ENCODE measurements at regions not wholly inside any gene's neighbourhood (a gene's known extent, or its start where the extent isn't known, plus 50 kb on each side); places are given as distances from the start of the nearest gene placed in this dataset.
"Not testable (repeated sequence)": the region's sequence is repeated elsewhere in the genome, so short reads cannot be mapped to it uniquely, and the experiment has no call there.

DNA sequence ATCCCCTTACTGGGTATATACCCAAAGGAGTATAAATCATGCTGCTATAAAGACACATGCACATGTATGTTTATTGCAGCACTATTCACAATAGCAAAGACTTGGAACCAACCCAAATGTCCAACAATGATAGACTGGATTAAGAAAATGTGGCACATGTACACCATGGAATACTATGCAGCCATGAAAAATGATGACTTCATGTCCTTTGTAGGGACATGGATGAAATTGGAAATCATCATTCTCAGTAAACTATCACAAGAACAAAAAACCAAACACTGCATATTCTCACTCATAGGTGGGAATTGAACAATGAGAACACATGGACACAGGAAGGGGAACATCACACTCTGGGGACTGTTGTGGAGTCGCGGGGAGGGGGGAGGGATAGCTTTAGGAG lies 161.7 kb upstream of the PHACTR1 start:
- not testable (repeated sequence) for DNase-seq

- no peak for DNase-seq
Observed at GRCh38 chr6:12555267-12555666, 161.3 kb upstream of the PHACTR1 start.

DNA sequence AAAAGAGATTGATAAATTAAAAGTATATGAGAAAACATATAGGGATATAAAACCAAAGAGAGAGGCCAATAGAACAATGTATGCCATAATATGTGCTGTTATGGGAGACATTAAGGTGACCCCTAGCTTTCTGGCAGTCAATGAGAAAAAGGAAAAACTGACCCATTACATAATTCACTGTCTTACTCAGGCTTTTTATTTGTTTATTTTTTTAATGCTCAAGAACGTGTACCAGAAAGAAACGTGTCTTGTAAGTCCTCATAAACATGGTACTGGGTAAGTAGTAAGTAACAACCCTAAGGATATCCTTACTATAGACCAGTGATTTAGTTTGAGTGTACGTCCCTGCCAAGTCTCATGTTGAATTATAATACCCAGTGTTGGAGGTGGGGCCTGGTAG lies 160.8 kb upstream of the PHACTR1 start:
- no peak for DNase-seq

DNA sequence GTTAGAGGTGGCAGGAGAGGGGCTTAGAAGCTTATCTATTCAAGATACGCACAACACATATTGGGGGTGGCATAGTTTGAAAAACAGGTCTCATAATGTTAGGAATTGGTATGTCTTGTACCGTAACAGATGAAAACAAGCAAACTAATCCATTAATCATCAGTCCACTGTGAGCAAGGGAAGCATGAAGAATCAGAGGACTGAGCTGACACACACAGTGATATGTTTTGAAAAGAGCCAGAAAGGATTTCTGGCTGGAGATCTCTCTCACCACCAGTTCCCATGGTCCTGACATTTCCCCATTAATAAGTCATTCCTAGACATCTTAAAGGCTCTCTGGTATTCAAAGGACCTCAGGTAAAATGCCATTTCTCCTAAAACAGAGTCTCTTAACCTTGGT lies 158.8 kb upstream of the PHACTR1 start:
- no peak for DNase-seq

DNA sequence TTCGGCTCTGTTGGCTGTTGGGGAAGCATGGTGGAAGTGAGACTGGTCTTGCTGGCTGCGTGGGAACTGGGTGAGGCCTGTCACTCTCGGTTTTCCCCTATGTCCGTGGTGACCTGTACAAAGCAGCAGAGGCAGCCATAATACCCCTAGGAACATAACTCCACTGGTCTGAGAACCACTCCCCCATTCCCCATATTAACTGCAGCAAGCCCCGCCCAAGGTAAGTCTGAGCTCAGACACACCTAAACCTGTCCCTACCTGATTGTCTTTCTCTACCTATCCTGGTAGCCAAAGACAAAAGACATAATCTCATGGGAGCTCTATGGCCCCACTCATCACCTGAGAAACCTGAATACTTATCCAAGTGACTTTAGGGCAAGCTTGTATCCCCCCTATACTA lies 156.3 kb upstream of the PHACTR1 start:
- DNase-seq = no peak

GRCh38 chr6:12566618-12567123 lies 149.9 kb upstream of the PHACTR1 start:
- no peak for DNase-seq

DNA sequence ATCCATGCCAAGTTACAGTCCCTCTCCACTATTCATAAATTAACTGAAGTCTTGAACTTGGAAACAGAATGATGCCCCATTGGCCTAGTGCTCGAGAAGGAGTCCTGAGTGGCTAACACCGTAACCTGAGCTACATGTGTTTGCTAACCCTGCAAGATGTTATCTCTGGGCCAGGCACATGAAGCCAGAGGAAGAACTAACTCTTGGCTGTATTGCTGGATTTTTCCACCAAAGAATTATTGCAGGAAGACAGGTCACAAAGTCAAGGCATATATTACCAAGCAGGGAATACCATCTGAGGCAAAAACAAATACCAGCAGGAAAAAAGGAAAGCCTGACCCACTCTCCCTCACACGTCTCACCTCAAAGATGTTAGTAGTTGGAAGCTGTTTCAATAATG lies 148.9 kb upstream of the PHACTR1 start:
- DNase-seq = no peak

DNA sequence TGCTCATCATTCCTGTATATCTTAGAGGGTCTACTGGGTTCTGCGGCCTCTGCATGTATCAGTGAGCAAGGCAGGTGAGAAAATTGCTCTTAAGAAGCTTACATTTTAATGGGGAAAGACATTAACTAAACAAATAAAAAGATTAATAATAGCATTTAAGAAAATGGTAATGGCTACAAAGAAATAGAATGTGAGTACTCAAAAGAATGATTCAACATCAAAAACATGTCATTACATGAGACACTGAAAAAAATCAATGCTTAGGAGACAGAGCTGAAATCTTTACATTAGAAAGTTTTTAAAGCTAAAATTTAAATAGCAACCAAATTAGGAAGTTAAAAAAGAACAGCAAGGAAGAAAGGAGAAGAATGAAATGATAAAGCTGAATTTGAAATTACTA lies 146.9 kb upstream of the PHACTR1 start:
- DNase-seq = no peak

GRCh38 chr6:12570461-12571030 lies 146.0 kb upstream of the PHACTR1 start:
- no peak for DNase-seq

DNA sequence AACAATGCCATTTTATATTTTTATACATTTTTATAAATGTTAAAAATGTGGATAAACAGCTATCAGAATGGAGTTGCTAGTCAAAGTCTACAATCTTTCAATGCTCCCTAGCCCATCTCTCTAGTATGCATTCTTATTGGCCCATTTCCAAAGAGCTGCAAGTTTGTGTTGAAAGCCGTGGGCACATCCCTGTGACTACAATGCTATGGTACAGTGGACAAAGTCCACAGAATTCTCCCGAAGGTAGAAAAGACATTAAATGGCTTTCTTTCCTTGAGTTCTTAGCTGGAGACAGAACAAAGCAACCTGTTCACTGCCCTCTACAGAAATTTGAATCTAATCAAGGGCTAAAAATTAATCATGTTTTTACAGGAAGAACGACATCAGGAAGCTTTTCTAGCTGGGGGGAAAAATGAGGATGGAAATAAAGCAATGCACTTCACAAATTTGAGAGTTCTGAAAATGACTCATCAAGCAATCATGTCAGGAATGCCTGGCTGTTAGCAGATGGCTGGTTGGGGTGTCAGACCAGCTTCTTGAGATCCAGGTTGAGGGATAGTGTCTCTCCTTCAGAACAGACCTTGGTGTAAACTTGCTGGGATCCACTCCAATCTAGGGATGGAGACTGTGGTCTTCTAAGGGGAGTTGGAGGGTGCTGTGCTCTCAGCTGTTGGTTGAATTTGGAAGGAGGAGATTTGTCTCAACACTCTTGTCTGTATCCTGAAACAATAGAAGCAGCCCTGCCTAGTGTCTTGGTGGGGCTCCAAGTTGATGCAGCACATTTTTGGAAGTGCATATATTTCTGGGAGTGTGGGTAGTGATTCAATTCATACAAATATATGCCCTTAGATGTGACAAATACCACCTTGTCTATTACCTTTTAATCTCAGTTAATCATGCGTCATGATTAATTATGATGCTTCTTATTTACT lies 143.4 kb upstream of the PHACTR1 start:
- DNase-seq = no peak

- DNase-seq = no peak
Observed at GRCh38 chr6:12575961-12576360, 140.6 kb upstream of the PHACTR1 start.

DNA sequence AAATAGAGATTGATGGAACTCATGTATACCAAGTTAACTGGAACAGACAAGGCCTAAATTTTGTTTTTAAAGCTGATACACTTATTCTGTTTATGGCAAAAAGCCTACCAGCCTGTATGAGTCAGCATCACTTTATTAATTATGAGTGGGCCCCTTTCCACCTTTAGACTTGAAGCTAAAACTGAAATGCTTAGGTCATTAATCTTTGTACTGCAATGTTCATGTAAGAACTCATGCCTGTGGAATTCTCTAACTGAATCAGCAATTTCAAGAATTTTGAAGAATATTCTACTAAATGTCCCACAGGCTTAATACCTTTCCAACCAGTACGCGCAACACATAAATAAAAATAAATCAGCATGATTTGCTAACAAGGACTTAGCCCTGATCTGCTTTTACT lies 140.2 kb upstream of the PHACTR1 start:
- DNase-seq = no peak

GRCh38 chr6:12577124-12577850 lies 139.3 kb upstream of the PHACTR1 start:
- no peak for DNase-seq

DNA sequence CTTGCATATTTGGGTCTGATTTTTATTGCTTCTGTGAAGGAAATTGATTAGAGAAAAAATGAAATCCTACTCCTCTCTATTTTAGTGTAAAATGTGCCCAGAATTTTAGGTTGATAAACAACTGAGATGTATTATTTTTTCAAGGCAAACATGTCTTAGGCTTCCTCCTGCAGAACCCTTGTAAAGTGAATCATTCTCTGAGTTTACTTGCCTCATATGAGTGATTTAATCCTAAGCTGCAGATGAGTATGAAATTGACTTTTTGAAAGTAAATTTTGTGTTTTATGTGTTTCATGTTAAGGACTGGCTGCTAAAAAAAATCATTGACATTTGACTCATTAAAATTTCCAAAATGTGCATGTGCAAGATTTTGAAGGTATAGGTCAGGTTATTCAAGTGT lies 138.5 kb upstream of the PHACTR1 start:
- DNase-seq = no peak

GRCh38 chr6:12578751-12579150 lies 137.8 kb upstream of the PHACTR1 start:
- no peak for DNase-seq

DNA sequence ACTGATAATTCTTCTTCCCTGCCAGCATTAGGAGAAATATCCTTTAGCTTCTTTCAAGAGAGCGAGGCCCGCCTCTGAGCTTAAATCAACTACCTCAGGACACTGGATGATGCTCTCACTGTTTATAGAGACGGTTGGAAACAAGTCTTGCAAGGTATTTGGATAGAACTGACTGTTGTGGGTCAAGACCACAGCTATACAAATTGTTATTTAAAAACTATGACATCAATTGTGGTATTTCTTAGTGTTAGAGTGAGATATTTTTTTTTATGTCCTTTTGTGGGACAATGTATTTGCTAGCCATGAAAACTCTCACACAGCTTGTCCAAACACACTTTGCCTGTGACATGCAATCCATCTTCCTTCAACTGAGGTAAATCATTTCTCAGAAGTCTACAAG lies 136.3 kb upstream of the PHACTR1 start:
- no peak for DNase-seq

GRCh38 chr6:12582421-12583110 lies 134.0 kb upstream of the PHACTR1 start:
- DNase-seq = no peak

GRCh38 chr6:12584631-12585405 lies 131.7 kb upstream of the PHACTR1 start:
- DNase-seq = no peak

DNA sequence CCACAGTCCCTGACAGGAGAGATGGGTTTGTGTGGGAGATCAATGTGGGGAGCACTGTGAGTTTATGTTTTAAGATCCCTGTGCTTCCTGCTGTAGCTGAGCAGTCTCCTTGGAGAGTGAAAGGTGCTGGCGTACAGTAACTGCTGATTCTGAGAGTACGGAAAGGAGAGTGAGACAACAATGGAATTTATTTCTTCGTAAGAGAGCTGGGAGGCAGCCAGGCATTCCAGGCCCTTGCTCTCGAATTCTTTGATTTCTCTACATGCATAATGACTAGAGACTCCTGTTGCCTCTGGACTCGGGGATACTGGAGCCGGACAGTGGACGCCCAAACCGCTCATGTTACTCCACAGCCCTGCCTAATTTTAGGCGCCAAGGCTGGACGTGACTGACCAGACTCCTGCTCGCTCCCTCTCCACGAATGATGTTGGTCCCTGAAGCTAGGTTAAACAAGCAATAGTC lies 131.0 kb upstream of the PHACTR1 start:
- DNase-seq = no peak

- DNase-seq = peak; percentile 71 to 72
Observed at GRCh38 chr6:12586721-12587480, 129.7 kb upstream of the PHACTR1 start.

DNA sequence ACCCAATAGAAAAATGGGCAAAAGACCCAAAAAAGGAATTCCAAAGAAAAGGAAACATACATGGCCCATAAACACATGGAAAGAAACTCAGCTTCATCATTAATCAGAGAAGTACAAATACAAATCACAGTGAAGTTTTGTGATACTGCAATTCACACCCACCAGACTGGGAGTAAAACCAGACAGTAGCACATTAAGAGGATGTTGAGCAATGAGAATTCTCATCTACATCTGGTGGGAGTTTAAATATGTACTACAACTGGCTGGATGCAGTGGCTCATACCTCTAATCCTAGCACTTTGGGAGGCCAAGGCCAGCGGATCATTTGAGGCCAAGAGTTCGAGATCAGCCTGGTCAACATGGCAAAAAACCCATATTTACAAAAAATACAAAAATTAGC lies 125.7 kb upstream of the PHACTR1 start:
- peak; percentile 59 to 74 for DNase-seq
